CD4-positive, alpha-beta T cell treated with Interleukin-4 for 4 hours (primary cell): ENCODE measurements at regions not wholly inside any gene's neighbourhood (a gene's known extent, or its start where the extent isn't known, plus 50 kb on each side); places are given as distances from the start of the nearest gene placed in this dataset.

Source experiments
- DNase-seq: peaks from one replicate; pipeline ENCODE4 v3.0.0-alpha.2; 2020

GRCh38 chr1:101728029-101728428 is 268.7 kb downstream of the OLFM3 start:
- no peak for DNase-seq

GRCh38 chr1:101730559-101730958 is 266.2 kb downstream of the OLFM3 start:
- DNase-seq = no peak

- no peak for DNase-seq
Observed at GRCh38 chr1:101732261-101732660, 264.5 kb downstream of the OLFM3 start.

GRCh38 chr1:101733340-101733739 is 263.4 kb downstream of the OLFM3 start:
- DNase-seq = no peak

DNA sequence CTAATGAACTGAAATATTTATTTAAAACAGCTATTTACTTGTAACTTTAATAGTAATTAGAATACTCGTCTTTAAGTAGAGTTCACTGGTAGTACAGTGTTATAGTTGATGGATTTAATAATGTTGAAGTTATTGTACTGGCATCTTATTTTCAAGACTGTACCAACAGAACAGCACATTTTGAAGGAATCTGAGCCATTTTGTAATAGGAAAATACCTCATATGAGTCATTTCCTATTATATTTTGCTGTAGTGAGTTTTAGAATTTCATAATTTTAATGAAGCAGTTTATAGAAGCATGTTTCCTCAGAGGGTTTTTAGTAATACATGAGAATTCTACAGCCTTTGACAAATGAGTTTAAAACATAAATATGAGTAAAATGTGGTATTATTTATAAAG is 258.3 kb downstream of the OLFM3 start:
- DNase-seq = no peak

- DNase-seq = no peak
Observed at GRCh38 chr1:101739146-101739545, 257.6 kb downstream of the OLFM3 start.

DNA sequence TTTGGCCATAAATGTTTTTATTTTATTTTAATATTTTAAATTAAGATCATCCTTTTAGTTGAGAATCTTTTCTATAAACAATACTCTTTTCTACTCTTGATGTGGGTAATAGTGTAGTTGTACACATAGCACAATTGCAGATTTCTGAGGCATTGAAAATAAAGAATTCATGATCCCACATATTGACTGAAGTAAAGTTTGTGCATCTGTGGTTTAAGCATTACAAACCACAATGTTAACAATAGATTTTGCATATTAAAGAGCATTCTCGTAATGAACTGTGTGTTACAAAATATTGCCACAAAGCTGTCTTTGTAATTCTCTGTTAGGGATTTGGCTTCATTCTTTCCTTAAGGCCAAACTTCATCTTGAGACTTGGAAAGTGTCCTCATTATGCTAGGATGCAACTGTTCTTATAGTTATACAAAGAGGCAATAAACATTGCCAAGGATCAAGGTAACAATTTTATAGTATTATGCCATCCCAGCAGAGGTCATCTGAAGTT is 256.8 kb downstream of the OLFM3 start:
- no peak for DNase-seq

- DNase-seq = no peak
Observed at GRCh38 chr1:101741910-101742309, 254.8 kb downstream of the OLFM3 start.

GRCh38 chr1:101742509-101742908 is 254.2 kb downstream of the OLFM3 start:
- no peak for DNase-seq

GRCh38 chr1:101745551-101746270 is 251.0 kb downstream of the OLFM3 start:
- DNase-seq = no peak

GRCh38 chr1:101748077-101748476 is 248.6 kb downstream of the OLFM3 start:
- no peak for DNase-seq
